HEK293T (cell line): ENCODE measurements at regions not wholly inside any gene's neighbourhood (a gene's known extent, or its start where the extent isn't known, plus 50 kb on each side); places are given as distances from the start of the nearest gene placed in this dataset.

Experiments used
- BHLHE40 ChIP-seq: fragments of 450-650 bp; IDR thresholded peaks from 2 replicates; pipeline ENCODE4 v1.6.1; 2016; ENCODE audit warnings: mild to moderate bottlenecking, moderate library complexity, borderline replicate concordance
- CTBP1 ChIP-seq: fragments of 450-650 bp; IDR thresholded peaks from 2 replicates; pipeline ENCODE4 v1.6.1; 2016; ENCODE audit warnings: borderline replicate concordance
- FOXA1 ChIP-seq: fragments of 450-650 bp; IDR thresholded peaks from 2 replicates; pipeline ENCODE4 v1.6.1; 2016; ENCODE audit warnings: mild to moderate bottlenecking
- LEF1 ChIP-seq: fragments of 450-650 bp; IDR thresholded peaks from 2 replicates; pipeline ENCODE4 v1.6.1; 2017; ENCODE audit warnings: mild to moderate bottlenecking, borderline replicate concordance
- SP1 ChIP-seq: fragments of 450-650 bp; IDR thresholded peaks from 2 replicates; pipeline ENCODE4 v1.6.1; 2017
- SUZ12 ChIP-seq: fragments of 450-650 bp; IDR thresholded peaks from 2 replicates; pipeline ENCODE4 v1.6.1; 2016; ENCODE audit warnings: mild to moderate bottlenecking
- ZNF384 ChIP-seq: fragments of 450-650 bp; IDR thresholded peaks from 2 replicates; pipeline ENCODE4 v1.6.1; 2016
- TF ChIP-seq, protein P1 (sequence below): fragments of 450-650 bp; IDR thresholded peaks from 2 replicates; pipeline ENCODE4 v1.6.1; 2016

DNA sequence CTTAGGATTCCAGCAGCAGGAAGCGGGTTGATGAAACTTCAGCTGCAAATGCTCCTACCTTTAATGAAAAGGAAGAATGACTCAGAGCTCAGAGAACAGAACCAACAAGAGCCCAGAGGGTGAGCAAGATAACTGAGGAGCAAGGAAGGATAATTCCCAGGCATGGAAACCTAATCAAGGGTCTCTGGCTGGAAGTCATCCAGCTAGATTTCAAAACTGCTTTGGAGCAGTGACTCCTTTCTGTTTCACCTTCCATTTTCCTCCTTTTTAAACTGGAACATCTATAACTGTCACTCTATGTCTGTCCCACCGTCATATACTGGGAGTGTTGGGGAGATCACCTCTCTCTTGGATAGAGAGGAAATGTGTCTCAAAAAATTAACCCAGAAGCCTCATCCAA, 148.4 kb upstream of the RAB6C start:
- no peak for TF ChIP-seq CTBP1
- TF ChIP-seq FOXA1 = no peak
- TF ChIP-seq ZNF384 = no peak
- TF ChIP-seq, protein P1, sequence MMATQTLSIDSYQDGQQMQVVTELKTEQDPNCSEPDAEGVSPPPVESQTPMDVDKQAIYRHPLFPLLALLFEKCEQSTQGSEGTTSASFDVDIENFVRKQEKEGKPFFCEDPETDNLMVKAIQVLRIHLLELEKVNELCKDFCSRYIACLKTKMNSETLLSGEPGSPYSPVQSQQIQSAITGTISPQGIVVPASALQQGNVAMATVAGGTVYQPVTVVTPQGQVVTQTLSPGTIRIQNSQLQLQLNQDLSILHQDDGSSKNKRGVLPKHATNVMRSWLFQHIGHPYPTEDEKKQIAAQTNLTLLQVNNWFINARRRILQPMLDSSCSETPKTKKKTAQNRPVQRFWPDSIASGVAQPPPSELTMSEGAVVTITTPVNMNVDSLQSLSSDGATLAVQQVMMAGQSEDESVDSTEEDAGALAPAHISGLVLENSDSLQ = no peak
- no peak for TF ChIP-seq SP1
- no peak for TF ChIP-seq BHLHE40
- TF ChIP-seq SUZ12 = no peak
- no peak for TF ChIP-seq LEF1
